Activated CD4-positive, CD25-positive, alpha-beta regulatory T cell treated with anti-CD3 and anti-CD28 coated beads, Interleukin-2, amount 50 U/mL, for 16 hours (primary cell): ENCODE measurements at regions not wholly inside any gene's neighbourhood (a gene's known extent, or its start where the extent isn't known, plus 50 kb on each side); places are given as distances from the start of the nearest gene placed in this dataset.
"Not testable (repeated sequence)": the region's sequence is repeated elsewhere in the genome, so short reads cannot be mapped to it uniquely, and the experiment has no call there.

Source experiments
- DNase-seq: peaks from one replicate; pipeline ENCODE4 v3.0.0-alpha.2; 2020; ENCODE audit warnings: low read depth, low spot score

DNA sequence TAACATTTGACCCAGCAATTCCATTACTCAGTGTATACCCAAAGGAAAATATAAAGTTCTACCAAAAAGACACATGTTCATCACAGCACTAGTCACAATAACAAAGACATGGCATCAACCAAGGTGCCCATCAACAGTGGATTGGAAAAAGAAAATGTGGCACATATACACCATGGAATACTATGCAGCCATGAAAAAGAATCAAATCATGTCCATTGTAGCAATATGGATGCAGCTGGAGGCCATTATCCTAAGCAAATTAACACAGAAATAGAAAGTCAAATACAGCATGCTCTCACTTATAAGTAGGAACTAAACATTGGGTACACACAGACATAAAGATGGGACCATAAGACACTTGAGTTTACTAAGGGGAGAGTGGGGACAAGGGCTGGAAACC is 441.9 kb upstream of the ID4 start:
- DNase-seq, result no peak

DNA sequence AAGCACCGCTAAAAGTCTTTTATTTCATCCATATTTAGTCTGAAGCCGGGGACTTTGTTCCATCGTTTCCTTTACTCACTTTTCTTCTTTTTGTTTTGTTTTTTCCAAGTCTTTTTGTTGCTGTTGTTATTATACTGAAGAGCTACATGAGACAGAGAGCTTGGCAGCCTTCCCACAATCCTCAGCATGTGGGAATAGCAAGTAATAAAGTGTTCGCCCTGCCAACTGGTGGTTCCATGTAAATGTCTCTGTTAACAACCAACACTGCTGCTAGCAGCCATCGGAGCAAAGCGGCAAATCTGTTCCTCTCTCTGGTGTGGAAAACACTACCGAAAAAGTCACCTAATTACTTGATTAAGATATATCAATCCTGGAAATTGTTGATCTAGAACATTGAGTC is 437.8 kb upstream of the ID4 start:
- no peak for DNase-seq

DNA sequence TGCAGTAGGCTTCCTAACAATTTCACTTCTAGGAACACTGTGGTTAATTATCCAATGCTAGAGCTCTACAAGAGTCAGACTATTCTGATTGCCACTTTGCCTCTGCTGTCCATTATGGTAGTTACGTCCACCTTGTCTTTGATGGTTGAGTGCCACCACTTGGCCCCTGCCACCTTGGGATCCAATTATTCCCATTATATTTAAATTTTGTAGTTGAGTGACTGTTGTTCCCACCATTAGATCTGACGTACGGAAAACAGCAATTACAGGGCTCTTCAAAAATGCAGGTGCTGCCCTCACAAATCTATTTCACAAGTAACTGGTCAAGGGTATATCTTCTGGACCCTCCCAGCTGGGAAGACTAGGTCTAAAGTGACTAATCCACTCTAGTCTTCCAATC is 432.3 kb upstream of the ID4 start:
- DNase-seq, result not testable (repeated sequence)

DNA sequence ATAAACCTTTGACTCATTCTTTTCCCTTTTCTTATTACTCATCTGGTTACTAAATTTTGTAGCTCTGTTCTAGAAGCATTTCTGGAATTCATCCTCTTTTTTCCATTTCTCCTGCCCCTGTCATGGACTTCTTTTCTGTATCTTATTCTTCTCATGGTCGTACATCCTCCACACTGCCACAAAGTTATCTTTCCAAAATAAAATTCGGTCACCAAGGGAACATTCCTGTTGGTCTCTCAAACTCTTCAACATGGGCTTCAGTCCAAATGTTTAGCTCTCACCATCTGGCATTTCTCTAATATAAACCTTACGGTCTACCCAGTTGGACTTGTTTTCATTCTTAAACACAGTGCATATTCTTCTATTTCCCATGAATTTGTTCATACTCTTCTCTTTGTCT is 428.8 kb upstream of the ID4 start:
- DNase-seq, result no peak

DNA sequence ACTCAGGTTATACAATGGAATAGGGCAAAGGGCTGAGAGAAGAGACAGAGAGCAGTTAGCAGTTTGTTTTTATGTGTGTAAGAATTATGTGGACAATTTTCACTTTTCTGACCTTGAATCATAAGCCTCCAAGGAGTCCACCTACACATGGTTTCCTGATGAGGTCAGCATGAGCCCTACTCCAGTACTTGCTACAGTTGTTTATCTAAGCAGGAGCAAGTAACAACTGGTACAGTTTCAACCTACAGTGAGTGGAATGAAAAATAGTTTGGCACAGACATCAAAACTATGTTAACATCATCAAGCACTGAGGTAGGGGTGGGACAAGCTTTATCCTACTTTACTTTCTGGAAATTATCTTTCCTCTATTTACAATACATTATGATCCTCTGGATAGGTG is 426.7 kb upstream of the ID4 start:
- no peak for DNase-seq

DNA sequence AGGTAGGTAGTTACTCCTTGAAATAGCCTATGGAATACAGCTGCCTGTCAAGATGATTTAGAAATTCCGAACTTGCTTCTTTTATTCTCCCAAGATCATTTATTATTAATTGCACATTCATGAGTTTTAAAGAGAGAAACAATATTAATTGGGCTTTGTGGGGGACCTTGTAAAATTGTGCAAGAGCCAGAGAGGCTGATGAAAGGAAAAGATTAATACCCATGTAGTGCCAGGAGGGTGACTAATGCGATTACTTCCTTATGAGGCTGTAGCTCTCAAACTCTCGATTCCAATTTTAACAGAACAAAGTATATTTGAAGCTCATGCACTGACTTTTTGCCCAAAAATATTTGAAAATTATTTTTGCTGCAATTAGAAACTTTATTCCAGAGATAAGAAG is 423.8 kb upstream of the ID4 start:
- no peak for DNase-seq

DNA sequence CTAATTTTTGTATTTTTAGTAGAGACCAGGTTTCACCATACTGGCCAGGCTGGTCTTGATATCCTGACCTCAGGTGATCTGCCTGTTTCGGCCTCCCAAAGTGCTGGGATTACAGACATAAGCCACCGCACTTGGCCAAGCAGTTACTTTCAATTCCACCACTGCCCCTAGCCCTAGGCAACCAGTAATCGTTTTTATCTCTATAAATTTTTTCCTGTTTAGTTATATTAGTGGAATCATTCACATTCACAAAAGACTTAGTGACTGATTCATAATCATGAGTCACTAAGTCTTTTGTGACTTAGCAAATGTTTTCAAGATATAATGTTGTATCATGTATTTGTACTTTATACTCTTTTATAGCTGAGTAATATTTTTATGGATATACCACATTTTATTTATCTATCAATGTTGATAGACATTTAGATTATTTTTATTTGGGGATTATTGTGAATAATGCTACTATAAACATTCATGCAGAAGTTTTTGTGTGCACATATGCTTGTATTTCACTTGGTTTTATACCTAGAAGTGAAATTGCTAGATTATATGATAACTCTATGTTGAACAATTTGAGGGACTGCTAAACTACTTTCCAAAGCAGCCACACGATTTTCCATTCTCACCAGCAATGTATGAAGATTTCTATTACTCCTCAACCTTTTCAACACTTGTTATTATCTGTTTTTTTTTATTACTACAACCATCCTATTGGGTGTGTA is 421.4 kb upstream of the ID4 start:
- DNase-seq, result no peak

DNA sequence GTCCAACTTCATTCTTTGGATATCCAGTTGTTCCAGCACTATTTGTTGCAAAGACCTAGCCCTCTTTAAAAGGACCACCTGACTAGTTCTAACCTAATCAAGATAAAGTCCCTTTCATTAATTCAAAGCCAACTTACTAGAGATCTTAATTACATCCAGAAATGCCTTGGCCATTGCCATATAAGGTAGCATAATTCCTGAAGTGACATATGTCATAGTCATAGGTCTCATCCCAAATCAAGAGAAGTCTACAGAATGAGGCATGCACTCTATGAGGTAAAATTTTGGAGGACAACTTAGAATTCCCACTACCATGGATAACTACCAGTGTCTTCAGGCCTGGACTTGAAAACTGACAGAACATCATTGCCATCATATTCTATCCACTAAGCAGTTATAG is 420.4 kb upstream of the ID4 start:
- DNase-seq, result no peak

DNA sequence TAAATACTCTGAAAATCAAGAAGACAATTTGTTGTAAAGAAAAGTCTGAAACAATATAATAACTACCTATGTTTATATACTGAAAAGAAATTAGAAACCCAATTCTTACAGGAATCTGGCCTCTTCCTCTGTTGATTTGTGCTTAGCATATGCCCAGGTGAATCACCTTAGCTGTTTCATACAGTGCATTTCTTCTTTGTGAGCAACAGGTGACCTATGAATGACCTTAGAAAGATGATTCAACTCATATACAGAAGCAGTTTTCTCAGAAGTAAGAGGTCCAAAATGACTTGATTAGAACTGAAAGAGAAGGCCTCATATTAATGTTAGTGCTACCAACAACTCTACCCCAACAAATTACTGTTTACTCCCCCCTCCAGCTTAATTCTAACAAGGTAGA is 419.5 kb upstream of the ID4 start:
- DNase-seq, result no peak

DNA sequence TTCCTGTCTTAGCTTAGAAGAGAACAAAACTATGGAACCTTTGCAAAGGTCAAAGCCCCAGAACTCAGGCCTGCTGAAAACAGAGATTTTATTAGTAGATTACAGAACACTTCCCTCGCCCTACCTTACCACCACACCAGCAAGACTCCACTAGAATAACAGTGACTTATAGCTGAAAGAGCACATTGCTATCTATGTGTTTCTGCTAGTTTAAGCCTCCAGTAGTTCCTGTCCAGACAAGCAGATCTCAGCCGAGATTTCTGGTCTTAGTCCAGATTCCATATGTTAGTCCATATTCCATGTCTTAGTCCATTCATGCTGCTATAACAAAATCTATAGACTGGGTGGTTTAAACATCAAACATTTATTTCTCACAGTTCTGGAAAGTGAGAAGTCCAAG is 412.3 kb upstream of the ID4 start:
- DNase-seq, result no peak

DNA sequence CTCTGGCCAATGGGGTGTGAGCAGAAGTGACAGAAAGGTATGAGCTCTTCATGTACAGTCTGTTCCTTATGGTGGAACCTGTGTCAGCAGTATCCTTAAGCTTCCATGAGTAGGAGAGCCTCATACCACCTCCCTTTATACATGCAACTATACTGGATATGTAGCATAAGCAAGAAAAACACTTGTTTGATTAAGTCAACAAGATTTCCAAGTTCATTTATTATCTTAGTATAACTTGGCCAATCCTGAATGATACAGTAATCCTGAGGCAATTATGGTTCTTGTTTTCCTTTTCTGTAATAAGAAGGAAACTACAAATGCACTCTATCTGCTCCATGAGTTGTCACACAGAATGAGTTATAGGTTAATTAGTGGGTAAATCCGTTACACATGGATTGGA is 409.6 kb upstream of the ID4 start:
- DNase-seq, result no peak

DNA sequence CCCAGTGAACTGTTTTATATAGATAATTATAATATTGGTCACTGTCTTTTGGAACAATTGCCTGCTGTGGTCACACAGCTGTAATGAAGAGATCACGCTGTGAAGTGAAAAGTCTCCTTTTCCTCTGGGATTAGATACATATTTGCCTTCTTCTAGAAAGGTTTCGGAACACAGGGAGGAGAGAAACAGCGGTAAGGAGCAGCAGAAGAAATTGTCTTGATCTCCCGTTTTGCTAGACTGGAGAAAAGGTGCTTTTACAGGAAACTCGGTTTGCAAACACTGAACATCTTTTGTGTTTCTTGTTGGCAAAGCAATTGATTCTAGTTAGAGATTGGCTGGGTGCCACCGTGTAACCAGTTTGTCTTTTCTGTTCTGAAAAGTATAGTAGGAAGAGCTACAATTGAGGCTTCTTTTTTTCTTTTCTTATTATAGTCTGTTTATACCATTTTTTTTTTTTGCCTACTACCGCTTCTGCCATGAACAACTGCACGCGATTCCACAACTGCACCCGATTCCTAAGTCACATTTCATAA is 404.1 kb upstream of the ID4 start:
- DNase-seq, result no peak

DNA sequence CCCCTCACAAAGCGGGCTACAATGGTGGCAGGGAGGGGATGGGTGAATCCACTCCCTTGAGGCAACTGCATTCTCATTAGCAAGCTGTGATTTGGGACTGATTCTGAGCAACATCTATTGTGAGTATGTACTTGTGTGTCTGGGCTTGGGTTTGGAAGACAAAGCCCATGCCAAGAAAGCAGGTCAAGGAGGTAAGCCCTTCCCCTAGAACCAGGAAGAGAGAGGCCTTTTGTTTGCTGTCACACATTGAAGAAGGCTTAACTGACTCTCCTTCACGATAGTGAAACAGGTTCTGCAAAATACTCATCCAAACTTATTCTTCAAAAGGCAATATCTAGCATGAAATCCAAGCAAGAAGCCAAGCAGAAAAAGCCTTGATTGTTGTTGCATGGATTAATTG is 403.1 kb upstream of the ID4 start:
- DNase-seq, result no peak

DNA sequence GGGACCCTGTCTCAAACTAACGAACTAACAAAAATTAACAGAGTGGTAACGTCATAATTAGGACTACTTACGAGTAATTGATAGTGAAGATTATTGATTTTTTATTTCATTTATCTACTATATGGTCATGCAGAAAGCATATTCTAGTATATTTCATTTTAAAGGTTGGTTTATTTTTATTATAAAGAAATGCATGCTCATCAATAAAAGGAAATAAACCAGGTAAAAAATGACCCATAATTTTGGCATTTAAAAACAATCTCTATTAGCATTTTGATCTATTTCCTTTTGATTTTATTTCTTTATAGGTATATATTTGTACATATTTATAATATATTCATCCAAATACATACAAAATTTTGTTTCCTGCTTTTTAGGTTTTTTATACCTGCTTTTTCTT is 401.4 kb upstream of the ID4 start:
- no peak for DNase-seq

DNA sequence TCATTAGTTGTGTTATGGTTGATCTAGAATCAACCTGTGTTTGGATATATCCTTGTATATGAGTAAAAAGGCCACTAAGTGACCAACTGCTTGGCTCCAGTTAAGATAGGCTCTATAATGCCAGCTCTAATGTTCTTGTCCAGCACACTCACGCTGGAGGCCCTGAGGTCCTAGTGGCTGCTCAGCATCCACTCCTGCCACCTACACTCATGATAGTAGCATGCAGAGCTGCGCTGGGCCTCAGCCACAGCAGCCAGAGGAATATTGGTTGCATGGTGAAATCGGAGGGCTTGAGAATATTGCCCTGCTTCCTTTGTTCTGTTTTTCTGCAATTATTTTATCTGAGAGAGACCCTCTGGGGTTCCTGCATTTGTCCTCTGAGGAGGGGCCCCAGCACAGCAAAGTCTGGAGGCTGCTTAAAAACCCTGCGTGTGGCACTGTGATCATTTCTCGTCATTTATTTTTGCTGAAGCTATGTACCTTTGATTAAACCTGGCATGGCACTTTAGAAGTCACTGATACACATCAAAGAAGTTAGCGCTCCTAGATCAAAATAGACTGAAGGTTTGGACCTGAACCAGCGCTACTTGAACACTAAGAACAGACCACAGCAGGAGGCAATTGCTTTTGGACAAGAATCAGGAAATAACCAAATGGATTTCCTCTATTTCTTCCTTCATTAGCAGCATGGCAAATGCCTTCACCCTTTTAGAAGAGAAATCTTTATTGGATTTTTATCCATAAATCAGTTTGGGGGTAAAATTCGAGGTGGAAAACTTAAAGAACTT is 398.4 kb upstream of the ID4 start:
- DNase-seq, result no peak

DNA sequence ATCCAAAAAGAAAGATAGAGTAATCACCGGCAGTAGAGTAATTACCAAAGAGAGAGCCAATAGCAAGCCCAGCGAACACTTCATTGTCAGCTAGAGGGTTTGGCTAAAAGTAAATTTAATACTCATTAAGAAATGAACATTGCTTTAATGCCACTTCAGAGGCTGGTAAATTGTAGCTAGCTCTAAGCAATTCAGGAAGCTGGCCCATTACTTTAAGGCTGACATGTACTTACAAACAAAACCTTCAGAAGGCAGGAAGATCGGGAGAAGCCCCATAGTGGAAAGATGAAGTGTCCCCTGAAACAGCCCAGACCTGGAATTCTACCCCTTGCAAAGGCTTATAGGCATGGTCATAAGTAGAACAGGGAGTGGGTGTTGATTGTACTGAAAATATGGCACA is 396.6 kb upstream of the ID4 start:
- no peak for DNase-seq

DNA sequence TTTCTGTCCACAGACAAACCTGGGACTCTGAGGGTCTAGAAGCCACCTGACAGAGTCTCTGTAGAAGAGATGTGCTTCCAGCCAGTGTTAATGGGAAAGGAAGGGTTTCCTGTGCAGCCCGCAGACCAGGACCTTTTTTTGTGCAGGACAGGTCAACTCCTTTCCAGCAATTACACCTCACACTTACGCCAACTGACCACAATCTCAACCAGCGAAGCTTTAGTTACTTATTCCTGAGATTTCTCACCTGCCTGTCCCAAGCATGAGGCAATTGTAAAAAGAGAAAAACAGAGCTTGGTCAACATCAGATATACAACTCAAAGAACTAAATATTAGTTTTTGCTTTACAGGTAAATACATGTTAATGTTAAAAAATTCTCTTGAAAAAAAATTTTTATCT is 393.8 kb upstream of the ID4 start:
- DNase-seq, result no peak

DNA sequence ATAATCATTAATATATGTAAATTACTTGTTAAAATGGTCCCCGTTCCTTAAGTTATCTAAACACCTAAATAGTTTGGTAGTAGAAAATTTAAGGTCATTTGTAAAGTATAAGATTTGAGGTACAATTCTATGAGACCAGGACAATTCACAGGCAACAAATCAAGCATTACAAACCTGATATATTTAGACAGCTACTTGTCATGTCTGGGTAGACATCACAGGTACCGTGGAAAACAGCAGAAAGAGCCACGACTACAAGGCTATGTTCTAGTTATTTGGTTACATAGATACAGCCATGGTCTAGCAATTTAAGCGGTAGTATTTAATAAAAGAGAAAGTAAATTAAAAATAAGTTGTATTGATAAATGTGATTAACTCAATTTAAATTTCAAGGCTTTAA is 393.1 kb upstream of the ID4 start:
- DNase-seq, result no peak

DNA sequence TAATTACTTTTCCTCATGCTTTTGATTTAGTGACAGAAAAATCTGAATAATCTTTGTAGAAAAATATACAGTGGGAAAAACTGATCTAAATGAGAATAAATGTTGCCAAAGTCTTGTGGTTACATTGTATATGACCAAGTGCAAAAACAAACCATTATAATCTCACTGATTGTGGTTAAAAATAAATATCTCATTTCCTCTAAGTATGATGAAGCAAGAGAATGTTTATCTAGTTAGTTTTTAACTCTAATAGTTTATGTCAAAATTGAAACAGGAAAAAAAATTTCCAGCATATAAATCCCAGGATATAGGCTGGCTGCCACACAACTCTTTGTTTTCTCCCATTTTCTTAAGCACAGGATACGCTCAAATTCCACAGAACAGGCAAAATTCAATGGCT is 392.7 kb upstream of the ID4 start:
- no peak for DNase-seq

DNA sequence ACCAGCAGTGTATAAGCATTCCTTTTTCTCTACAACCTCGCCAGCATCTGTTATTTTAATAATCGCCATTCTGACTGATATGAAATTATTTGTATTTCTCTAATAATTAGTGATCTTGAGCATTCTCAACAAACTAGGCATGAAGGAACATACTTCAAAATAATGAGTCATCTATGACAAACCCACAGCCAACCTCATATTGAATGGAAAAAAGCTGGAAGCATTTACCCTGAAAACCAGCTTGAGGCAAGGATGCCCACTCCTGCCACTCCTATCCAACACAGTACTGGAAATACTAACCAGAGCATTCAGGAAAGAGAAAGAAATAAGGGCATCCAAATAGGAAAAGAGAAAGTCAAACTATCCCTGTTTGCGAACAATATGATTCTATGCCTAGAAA is 390.6 kb upstream of the ID4 start:
- DNase-seq, result no peak

DNA sequence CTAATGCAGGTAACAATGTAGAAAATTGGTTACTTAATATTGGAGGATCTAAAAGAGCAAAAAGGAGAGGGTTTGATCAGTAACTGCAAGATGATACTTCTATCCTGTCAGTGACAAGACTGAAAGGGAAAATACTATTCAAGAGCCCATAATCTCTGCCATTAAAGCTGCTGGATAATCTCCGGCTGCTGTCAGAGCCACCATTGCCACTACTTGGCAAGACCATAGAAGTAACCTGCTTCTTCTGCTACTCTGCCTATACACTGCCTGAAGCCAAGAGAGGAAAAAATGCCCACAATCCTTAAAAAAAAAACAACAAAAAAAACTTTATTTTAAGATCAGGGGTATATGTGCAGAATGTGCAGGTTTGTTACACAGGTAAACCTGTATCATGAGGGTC is 386.5 kb upstream of the ID4 start:
- DNase-seq, result no peak

DNA sequence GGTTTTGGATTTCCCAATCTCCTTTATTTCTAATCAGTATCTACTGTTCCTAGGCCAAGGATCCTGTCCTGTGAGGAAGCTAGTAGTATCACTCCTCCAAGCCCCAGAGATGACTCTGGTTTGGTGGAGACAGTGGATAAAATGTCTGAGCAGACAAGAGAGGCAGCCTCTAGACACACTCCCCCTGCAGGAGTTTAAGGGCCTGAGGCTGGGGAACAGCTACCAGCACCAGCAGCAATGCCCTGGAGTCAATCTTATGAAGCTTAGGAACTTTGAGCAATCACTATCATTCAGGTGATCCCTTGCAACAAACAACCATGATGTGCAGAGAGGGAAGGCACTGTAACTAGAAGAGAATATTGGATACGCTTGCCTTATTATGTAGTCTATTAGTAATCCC is 384.7 kb upstream of the ID4 start:
- no peak for DNase-seq

DNA sequence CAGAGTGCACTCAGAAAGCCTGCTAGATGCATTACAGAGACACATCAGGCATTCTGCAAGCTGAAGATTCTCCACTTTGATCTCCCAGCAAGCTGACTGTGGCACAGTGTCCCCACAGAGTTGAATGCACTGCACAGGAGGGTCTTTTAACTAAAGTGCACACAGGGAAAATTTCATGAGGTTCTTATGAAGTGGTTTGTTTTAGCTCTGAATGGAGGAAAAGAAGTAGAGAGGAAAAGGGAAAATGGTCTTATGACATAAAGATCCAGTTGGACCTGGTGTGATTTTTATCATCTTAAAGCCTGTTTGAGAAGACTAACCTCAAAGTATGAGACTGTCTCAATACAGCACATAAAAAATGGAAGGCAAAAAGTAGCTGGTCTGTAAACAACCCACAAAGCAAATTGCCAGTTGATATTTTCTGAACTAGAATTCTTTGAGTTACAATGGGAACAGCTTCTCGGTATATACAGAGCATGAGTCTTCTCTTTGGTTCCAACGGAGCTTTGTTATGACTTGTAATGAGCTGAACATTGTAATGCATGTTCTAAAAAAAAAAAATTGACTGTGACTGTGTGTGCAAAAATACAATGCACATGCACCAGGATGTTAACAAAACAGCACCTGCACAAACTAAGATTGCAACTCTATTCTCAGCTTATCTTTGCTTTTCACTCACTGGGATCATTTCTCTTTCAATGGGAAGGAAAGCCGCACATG is 383.0 kb upstream of the ID4 start:
- DNase-seq, result no peak
